GM18867 (cell line): ENCODE measurements at regions not wholly inside any gene's neighbourhood (a gene's known extent, or its start where the extent isn't known, plus 50 kb on each side); places are given as distances from the start of the nearest gene placed in this dataset.

Experiments used
- ATAC-seq: cut with Tn5 transposase; IDR thresholded peaks from one replicate; pipeline ENCODE4 v1.9.1; 2021; ENCODE audit warnings: mild to moderate bottlenecking, moderate library complexity; ENCODE audit not compliant: unreplicated experiment

- ATAC-seq: no peak
These were observed 67.6 kb upstream of the AMPD3 start for GRCh38 chr11:10387206-10388083.

DNA sequence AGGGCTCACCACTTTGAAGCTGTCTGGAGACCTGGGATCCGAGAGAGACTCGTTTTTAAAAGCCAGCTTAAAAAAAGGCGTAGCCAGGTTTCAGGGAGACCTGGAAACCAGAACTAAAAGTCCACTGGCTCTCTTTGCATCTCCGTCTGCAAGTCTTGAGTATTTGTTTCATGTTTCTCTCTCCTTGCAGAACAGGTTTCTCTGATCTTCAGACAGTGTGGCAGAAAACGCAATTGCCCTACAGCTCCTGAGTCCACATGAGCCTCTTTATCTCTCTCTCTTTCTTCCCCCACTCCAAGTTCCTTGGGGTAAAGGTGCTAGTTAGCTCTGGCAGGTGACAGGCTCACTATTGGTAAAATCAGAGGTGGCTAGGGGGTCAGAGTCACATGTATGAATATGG is 67.0 kb upstream of the AMPD3 start:
- no peak for ATAC-seq

DNA sequence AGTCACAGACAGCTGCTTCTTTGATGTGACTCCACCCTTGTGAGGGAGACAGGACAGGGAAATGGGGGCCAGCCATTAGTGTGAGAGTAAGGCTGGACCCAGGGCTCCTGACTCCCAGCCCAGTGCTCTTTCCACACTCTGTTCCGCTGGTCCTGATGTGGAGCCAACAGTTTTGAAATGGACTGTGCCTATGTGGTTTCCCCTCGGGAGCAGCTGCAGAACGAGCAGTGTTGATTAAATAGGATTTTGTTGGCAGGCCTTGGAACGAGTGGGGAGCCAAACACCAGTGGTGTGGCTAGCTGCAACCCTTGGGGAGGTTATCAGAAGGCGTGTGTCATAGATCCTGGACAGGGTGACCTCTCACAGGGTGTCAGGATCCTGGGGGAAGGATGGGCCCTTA is 66.5 kb upstream of the AMPD3 start:
- ATAC-seq: no peak

GRCh38 chr11:10390375-10390774 is 64.7 kb upstream of the AMPD3 start:
- ATAC-seq: no peak

GRCh38 chr11:10392095-10393079 is 62.7 kb upstream of the AMPD3 start:
- ATAC-seq: no peak

- ATAC-seq: no peak
These were observed 60.6 kb upstream of the AMPD3 start for GRCh38 chr11:10394229-10395101.

DNA sequence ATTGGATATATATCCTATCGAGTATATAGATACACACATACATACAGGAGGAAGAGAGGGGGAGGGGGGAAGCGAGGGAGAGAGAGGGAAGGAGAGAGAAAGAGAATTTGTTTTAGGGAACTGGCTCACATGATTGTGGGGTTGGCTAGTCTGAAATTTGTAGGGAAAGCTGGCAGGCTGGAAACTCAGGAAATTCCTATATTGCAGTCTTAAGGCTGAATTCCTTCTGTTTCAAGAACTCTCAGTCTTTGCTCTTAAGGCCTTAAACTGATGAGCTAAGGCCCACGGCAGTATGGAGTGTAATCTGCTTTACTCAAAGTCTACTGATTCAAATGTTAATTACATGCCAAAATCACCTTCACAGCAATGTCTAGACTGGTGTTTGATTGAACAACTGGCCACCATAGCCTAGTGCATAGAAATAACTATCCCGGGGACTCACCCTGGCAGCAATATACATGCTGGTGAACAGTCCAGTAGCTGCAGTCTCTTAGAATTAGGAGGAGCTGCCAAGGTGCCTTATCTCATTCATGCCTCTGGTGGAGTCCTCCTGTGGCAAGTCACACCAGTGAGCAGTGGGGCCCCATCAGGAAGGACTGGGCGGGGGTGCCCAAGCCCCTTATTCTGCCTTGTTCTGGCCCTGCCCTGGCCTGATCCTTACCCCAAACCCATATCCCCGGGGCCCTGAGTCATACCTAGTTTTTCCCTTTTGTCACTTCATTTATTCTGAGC is 59.7 kb upstream of the AMPD3 start:
- no peak for ATAC-seq

DNA sequence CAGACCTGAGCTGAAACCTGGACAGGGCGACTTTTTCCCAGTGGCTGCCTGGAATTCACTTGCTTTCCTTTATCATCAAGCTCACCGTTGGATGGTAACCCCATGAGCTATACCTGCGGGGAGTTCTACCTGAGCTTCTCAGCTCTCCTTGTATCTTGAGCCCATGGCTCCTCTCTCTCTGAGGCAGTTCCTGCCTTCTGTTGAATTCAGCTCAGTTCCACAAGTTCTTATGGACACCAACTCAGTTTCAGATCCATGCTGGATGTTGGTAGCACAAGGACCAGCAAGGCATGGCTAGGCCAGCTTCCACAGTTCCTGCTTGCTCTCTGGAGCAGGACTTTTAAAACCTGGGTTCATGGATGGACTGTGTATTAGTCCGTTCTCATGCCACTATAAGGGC is 58.3 kb upstream of the AMPD3 start:
- ATAC-seq: no peak

DNA sequence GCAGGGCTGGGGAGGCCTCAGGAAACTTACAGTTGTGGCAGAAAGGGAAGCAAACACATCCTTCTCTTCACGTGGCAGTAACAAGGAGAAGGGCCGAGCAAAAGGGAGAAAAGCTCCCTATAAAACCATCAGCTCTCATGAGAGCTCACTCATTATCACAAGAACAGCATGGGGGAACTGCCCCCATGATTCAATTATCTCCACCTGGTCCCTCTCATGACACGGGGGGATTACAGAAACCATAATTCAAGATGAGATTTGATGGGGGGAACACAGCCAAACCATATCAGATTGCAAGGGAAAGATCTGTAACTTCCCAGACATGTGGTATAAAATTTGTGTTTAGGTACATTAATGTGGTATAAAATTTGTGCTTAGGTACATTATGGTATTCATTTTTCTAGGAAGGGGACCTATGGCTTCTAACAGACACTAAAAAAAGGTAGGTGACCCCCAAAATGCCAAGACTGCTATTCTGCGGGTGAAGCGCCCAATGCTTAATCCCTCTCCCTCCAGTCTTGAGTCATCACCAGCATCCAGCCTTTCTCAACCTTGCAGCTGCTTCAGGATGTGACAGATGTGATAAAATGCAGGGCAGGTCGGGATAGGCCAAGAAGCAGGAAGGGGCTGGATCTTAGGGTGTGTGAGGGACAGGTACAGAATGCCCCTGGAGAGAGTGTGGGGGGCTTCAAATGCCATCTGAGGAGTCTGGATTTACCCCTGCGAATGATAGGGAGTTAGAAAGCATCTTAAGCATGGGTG is 57.7 kb upstream of the AMPD3 start:
- no peak for ATAC-seq

- no peak for ATAC-seq
These were observed 56.5 kb upstream of the AMPD3 start for GRCh38 chr11:10398525-10398924.

DNA sequence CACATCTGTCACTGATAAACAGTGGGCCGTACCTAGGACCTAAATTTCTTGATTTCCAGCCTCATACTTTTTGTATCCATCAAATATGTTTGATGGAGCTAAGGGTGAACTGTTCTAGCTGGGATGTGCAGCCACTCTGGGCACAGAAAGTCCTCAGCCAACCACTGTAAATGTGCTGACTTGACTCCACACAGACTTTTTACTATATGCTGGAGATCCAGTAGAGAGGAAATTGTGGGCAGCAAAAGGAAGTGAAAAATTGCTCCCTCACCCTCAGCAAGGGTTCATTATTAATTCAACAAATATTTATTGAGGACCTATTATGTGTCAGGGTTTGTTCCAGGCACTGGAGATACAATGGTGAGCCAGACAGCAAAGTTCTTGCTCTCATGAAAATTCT is 54.2 kb upstream of the AMPD3 start:
- no peak for ATAC-seq

- ATAC-seq: no peak
These were observed 53.8 kb upstream of the AMPD3 start for GRCh38 chr11:10401256-10401655.

DNA sequence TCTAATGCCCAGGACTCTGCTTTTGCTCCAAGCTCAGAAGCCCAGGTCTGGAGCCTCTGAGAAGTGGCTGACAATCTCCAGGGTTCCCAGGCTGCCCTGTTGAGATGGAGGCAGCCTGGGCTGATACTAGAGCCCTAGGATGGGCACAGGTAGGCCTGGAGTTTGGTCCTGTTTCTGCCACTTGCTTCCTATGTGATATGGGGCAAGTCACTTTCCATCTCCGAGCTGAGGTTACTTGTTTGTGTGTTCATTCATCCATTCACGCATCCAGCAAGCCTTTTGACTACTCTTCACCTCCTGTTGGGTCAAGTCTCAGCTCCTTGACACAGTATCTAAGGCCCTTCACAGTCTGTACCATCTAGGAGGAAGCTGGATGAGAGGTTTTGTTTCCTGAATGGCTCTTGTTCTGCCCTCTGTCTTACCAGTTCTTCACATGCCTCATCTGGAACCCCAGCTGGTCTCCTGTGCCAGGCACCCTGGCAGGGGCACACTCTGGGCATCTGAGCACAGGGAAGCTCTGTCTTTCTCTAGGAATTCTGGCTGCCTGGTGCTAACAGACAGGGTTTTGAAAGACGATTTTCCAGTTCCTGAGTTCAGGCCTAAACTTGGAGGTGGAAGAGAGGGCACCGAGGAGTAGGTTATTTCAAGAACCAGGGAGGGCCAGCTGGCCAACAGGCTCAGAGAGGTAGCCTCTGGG is 53.2 kb upstream of the AMPD3 start:
- no peak for ATAC-seq
